ENCODE measurements at regions not wholly inside any gene's neighbourhood (a gene's known extent, or its start where the extent isn't known, plus 50 kb on each side); places are given as distances from the start of the nearest gene placed in this dataset.

GRCh38 chr3:73299184-73299691 is 237.8 kb downstream of the EBLN2 start:
- TF ChIP-seq, protein P1, sequence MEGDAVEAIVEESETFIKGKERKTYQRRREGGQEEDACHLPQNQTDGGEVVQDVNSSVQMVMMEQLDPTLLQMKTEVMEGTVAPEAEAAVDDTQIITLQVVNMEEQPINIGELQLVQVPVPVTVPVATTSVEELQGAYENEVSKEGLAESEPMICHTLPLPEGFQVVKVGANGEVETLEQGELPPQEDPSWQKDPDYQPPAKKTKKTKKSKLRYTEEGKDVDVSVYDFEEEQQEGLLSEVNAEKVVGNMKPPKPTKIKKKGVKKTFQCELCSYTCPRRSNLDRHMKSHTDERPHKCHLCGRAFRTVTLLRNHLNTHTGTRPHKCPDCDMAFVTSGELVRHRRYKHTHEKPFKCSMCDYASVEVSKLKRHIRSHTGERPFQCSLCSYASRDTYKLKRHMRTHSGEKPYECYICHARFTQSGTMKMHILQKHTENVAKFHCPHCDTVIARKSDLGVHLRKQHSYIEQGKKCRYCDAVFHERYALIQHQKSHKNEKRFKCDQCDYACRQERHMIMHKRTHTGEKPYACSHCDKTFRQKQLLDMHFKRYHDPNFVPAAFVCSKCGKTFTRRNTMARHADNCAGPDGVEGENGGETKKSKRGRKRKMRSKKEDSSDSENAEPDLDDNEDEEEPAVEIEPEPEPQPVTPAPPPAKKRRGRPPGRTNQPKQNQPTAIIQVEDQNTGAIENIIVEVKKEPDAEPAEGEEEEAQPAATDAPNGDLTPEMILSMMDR (IDR thresholded peaks at IDR 0.05): no peak
- TF ChIP-seq EZH2 (IDR thresholded peaks at IDR 0.05): no peak

All from neural progenitor cell (in vitro differentiated cells).